ENCODE measurements at regions not wholly inside any gene's neighbourhood (a gene's known extent, or its start where the extent isn't known, plus 50 kb on each side); places are given as distances from the start of the nearest gene placed in this dataset.

DNA sequence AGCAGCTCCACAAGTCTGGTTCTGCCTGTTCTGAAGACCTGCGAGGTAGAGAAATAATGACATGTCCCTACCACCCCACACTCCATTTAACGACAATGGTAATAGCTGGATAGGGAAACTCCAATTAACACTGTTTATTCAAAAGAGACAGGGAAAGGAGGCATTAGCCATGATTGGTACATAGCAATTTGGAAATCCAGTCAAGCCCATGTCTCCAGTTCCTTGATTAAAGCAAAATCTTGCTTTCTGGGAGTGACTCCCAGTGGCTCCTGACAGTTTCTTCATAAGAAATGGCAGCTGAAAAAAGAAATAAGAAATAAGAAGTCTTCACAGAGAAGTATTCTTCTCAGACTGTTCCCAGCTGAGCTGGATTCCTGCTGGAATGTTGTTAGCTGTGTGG is 140.7 kb upstream of the LYZL2 start:
- FAIRE-seq (no peak), DNase-seq (ENCODE audit: low read depth, low spot score) (no peak)
- no peaks in the 10 kb centered on the region for H3K79me2 ChIP-seq (ENCODE audit: control insufficient read depth, insufficient read depth, low read length)
- no peaks in the 10 kb centered on the region for H3K27me3 ChIP-seq (ENCODE audit: control insufficient read depth, extremely low read depth, insufficient read depth, low read length)
- no peaks in the 10 kb centered on the region for H4K20me1 ChIP-seq (ENCODE audit: control insufficient read depth, extremely low read depth, insufficient read depth, low read length)
- dilution Hi-C loops (cut with MboI; ENCODE audit: extremely low pct_ligation_motif_present, low sequenced_read_pairs): no loop called here
- H3K27ac ChIP-seq (ENCODE audit: control insufficient read depth, insufficient read depth, low read length): no peak overlapping the region
- peaks cover 11% of the 10 kb centered on the region for H3K9me3 ChIP-seq (ENCODE audit: control insufficient read depth, low read depth, low read length)
- H2AFZ ChIP-seq (ENCODE audit: control insufficient read depth, low read length): no peak overlapping the region
- no peak overlapping the region for H3K9ac ChIP-seq (ENCODE audit: control insufficient read depth, extremely low read depth, insufficient read depth, low read length)
- H3K4me1 ChIP-seq (ENCODE audit: control insufficient read depth, extremely low read depth, insufficient read depth, low read length): no peaks in the 10 kb centered on the region
- no peaks in the 10 kb centered on the region for H3K36me3 ChIP-seq (ENCODE audit: control insufficient read depth in 2 of 2, extremely low read depth in 1 of 2, insufficient read depth in 2 of 2, low read length in 2 of 2)
- TF ChIP-seq EZH2 (IDR thresholded peaks at IDR 0.05; ENCODE audit: low read length): no peak
- TF ChIP-seq, protein P1, sequence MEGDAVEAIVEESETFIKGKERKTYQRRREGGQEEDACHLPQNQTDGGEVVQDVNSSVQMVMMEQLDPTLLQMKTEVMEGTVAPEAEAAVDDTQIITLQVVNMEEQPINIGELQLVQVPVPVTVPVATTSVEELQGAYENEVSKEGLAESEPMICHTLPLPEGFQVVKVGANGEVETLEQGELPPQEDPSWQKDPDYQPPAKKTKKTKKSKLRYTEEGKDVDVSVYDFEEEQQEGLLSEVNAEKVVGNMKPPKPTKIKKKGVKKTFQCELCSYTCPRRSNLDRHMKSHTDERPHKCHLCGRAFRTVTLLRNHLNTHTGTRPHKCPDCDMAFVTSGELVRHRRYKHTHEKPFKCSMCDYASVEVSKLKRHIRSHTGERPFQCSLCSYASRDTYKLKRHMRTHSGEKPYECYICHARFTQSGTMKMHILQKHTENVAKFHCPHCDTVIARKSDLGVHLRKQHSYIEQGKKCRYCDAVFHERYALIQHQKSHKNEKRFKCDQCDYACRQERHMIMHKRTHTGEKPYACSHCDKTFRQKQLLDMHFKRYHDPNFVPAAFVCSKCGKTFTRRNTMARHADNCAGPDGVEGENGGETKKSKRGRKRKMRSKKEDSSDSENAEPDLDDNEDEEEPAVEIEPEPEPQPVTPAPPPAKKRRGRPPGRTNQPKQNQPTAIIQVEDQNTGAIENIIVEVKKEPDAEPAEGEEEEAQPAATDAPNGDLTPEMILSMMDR (optimal IDR thresholded peaks at IDR 0.05 in 1 of 3, IDR thresholded peaks at IDR 0.05 in 1 of 3, conservative IDR thresholded peaks at IDR 0.05 in 1 of 3; ENCODE audit: extremely low read depth in 1 of 3, insufficient read depth in 2 of 3, low read length in 3 of 3): no peak
- H3K4me2 ChIP-seq (ENCODE audit: control insufficient read depth, extremely low read depth, insufficient read depth, low read depth, low read length): no peak overlapping the region
- H3K4me3 ChIP-seq (ENCODE audit: control insufficient read depth in 2 of 3, extremely low read depth in 1 of 3, insufficient read depth in 2 of 3, low read depth in 1 of 3, low read length in 3 of 3): no peak overlapping the region
- H3K9me1 ChIP-seq (ENCODE audit: control insufficient read depth, extremely low read depth, insufficient read depth, low read length): no peaks in the 10 kb centered on the region

DNA sequence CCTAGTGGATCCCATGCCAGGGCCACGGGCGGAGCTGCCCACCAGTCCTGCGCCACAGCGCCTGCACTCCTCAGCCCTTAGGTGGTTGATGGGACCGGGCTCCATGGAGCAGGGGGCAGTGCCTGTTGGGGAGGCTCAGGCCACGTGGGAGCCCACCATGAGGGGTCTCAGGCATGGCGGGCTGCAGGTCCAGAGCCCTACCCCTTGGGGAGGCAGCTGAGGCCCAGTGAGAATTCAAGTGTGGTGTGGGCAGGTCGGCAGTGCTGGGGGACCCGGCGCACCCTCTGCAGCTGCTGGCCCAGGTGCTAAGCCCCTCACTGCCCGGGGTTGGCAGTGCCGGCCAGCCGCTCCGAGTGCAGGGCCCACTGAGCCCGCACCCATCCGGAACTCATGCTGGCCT is 139.8 kb upstream of the LYZL2 start:
- Histone ChIP-seq H3K4me2 (ENCODE audit: control insufficient read depth, extremely low read depth, insufficient read depth, low read depth, low read length) (no peak overlapping the region), H3K4me1 (ENCODE audit: control insufficient read depth, extremely low read depth, insufficient read depth, low read length) (no peaks in the 10 kb centered on the region), H3K27ac (ENCODE audit: control insufficient read depth, insufficient read depth, low read length) (no peak overlapping the region), H2AFZ (ENCODE audit: control insufficient read depth, low read length) (no peak overlapping the region), H3K36me3 (ENCODE audit: control insufficient read depth in 2 of 2, extremely low read depth in 1 of 2, insufficient read depth in 2 of 2, low read length in 2 of 2) (no peaks in the 10 kb centered on the region), H3K9me3 (ENCODE audit: control insufficient read depth, low read depth, low read length) (peaks cover 11% of the 10 kb centered on the region), H3K9me1 (ENCODE audit: control insufficient read depth, extremely low read depth, insufficient read depth, low read length) (no peaks in the 10 kb centered on the region), H4K20me1 (ENCODE audit: control insufficient read depth, extremely low read depth, insufficient read depth, low read length) (no peaks in the 10 kb centered on the region), H3K27me3 (ENCODE audit: control insufficient read depth, extremely low read depth, insufficient read depth, low read length) (no peaks in the 10 kb centered on the region), H3K9ac (ENCODE audit: control insufficient read depth, extremely low read depth, insufficient read depth, low read length) (no peak overlapping the region), H3K79me2 (ENCODE audit: control insufficient read depth, insufficient read depth, low read length) (no peaks in the 10 kb centered on the region), H3K4me3 (ENCODE audit: control insufficient read depth in 2 of 3, extremely low read depth in 1 of 3, insufficient read depth in 2 of 3, low read depth in 1 of 3, low read length in 3 of 3) (no peak overlapping the region)
- DNase-seq (ENCODE audit: low read depth, low spot score) (no peak), FAIRE-seq (no peak)
- dilution Hi-C loops (cut with MboI; ENCODE audit: extremely low pct_ligation_motif_present, low sequenced_read_pairs): no loop called here
- TF ChIP-seq, protein P1 (optimal IDR thresholded peaks at IDR 0.05 in 1 of 3, IDR thresholded peaks at IDR 0.05 in 1 of 3, conservative IDR thresholded peaks at IDR 0.05 in 1 of 3; ENCODE audit: extremely low read depth in 1 of 3, insufficient read depth in 2 of 3, low read length in 3 of 3): no peak
- no peak for TF ChIP-seq EZH2 (IDR thresholded peaks at IDR 0.05; ENCODE audit: low read length)
